ENCODE measurements at regions not wholly inside any gene's neighbourhood (a gene's known extent, or its start where the extent isn't known, plus 50 kb on each side); places are given as distances from the start of the nearest gene placed in this dataset.

DNA sequence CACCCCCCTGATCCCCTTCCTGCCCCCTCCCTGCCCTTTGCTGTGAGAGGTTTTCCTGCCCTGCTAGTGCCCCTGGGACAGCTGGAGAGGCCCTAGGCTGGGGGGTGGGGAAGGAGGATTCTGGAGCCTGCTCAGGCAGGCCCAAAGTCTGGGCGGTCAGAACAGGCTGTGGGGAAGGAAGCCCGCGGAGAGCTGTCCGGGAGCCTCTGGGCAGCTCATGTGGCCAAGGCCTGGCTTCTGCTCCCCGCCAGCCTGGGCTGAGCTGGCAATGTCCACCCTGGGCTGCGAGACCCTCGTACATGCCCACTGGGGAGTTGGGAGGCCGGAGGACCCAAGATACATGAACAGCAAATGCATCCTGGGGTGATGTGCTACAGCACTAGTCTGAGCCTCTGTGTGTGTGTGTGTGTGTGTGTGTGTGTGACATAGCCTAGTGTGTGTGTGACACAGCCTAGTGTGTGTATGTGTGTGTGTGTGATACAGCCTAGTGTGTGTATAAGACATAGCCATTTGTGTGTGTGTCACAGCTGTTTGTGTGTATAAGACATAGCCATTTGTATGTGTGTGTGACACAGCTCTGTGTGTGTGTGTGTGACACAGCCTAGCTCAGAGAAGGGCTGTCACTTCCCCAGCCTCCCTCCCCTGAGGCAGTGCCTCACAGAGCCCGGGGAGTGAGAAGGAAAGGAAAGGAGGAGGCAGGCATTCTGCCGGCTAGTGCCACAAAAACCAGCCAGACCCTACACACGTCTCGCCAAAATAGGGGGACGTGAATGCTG is 201.4 kb upstream of the CIBAR2 start:
- no peak for DNase-seq

DNA sequence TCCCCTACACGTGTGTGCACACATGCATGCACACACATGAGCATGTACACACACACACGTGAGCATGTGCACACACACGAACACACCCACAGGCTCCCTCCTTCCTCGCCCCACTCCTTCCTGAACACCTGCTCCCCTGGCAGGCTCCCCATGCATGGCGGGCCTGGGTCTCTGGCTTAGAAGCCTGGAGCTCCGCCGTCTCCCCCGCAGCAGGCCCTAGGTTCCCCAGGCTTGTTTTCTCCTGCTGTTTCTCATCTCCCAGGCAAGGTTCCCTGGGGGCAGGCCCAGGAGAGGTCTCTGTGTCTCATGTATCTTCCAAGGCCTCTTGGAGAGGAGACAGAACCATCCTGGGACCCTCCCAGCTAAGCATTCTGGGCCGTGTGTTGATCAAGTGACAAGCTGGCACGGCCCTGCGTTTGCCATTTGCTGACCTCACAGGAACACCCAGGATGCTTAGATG is 202.3 kb upstream of the CIBAR2 start:
- DNase-seq: no peak

DNA sequence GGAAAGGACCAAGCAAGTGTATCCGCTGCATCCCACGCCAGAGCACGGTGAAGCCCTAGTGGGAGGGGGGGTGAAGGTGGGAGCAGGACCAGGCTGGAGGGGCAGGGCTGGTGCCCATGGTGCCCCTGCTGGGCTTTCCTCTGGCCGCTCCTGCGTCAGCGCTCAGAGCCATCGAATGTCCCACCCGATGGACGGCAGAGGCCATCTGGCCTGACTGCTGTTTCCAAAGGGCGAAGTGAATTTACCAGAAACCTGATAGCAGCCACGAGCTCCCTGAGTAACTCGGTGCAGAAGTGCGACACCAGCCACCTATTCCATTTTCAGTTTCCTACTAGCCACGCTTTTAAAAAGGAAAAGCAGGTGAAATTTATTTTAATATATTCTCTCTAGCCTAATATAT is 203.6 kb upstream of the CIBAR2 start:
- DNase-seq: no peak

DNA sequence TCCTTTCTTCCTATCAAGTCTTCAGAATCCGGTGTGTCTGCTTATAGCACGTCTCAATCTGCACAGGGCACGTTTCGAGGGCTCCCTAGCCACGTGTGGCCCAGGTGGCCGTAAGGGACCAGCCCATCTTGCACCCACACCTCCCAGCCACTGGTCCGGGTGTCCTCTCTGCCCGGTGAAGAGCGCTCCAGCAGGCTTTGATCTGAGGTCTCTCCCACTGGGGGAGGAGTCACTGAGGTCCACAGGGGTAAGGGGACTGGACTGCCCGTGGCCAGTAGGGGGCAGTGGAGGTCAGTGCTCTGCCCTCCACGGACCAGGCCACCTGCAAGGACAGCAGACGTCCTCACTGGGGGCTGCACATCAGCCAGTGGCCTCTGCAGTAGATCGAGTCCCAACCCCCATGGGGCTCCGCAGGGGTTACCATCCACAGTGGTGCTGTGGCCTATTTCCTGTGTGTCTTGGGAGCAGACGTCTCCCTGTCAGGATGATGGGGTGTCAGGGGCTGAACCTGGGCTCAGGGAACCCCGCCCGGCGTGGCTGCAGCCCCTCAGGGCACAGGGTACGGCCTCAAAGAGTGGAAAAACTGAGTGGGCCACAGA is 204.1 kb upstream of the CIBAR2 start:
- DNase-seq: peak; percentile 28

DNA sequence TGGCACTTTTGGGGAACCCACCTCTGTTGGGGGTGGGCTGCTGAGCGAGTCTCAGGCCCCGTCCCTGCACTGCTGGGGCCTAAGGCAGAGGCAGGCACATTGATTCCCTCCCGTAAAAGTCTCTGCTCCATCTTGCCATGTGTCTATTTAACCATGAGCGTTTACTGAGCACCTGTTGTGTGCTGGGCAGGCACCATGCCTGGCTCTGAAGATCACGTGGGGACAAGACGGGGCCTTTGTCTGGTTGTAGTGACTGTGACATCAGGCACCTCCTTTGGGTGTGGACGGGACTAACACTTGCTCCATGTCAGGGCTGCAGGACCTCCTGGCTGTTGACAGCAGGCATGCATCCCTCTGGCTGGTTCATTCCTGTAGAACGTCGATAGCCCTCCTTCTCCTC is 204.7 kb upstream of the CIBAR2 start:
- no peak for DNase-seq

DNA sequence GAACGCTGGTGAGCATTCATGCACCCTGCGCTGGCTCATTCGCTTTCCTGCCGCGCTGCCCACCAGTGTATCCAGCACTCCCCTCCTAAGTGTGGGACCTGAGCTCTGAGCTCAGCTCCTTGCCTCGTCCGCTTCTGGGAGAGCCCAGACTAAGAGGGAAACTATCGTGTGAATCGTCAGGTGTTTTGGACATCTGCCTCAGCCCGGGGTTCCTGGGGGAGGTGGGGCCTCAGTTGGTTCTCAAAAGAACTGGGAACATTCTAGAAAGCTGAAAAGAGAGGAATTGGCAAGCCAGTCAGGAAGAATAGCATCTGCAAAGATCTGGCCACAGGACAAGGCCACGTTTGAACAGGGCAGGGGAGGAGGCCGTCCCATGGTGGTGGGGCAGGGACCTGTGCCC is 205.4 kb upstream of the CIBAR2 start:
- DNase-seq: no peak

DNA sequence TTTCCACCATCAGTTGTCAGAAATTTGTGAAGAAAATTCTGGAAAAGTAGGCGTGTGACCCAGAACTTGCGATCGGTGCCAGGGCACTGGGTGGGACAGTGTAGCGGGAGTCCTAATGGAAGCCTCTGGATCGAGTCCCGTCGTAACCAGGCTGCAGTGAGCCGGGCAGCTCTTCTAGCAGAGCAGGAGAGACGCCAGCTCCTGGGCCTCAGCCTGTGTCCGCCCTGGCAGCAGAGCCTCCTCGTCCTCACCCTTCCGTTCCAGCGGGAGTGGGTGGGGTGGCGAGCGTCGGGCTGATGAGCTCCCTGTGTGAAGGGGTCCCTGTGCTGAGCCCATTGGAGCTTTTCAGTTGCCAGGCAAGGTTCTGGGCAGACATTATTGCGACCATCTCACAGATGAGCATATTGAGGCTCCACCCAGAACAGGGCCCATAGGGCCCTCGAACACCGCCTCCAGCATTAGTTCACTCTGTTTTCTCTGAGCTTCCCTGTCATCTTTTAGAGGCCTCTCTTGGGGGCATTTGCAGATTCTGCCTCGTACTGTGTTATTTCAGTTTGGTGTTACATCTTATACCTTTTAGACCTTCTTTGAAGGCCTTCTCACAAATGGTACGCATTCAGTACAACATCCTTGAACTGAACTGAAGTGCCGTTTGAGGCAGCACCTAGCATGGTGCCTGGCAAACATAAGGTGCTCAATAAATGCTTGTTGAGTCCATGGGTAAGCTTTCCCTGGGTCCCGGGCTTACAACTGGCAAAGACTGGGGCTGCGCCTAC is 207.1 kb upstream of the CIBAR2 start:
- DNase-seq: no peak

DNA sequence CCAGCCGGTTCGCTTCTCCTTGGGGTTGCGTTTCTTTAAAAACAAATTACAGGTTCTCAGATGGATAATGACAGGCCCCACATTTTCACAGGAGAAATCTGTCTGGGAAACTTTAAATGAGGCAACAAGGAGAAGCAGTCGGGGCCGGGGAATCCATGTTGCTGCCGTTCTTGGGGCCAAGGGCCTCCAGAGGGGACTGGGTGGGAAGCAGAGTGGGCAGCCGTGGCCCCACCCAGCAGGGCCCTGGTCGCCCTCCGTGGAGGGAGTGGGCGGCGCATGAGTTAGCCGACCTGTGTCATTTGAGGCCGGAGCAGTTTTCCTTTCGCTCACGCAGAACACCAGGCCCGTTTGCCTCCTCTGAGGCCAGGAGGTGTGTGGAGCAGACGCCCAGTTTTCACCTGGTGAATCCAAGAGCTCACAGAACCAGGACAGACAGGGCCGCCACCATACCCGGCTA is 207.7 kb upstream of the CIBAR2 start:
- DNase-seq: no peak

DNA sequence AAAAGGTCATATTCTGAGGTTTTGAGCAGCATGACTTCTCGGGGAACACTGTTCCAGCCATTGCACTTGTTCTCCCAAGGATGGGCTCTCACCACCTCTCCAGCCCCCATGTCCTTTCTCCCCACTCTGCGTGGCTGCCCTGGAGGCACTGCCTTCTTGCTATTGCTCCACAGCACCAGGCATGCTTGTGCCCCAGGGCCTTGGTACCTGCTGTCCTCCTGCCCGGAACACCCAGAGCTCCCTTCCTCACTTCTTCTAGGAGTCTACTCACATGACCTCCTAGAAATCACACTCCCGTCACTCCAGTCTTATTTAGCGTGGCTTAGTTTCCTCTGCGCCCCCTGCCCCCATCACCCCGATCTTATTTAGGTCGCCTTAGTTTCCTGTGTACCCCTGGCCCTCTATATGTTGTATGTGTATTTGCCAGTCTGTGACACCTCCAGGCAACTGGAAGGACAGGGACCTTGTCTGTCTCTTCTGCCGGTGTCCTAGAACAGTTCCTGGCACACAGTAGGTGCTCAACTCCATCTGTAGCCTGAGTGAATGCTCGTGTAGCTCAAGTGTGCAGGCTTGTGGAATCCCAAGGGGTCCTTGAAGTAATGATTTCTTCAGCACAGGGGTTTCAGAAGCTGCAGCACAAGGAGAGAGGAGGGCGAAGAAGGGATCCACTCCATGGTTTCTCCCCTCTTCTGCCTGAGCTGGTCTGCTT is 208.6 kb upstream of the CIBAR2 start:
- no peak for DNase-seq

DNA sequence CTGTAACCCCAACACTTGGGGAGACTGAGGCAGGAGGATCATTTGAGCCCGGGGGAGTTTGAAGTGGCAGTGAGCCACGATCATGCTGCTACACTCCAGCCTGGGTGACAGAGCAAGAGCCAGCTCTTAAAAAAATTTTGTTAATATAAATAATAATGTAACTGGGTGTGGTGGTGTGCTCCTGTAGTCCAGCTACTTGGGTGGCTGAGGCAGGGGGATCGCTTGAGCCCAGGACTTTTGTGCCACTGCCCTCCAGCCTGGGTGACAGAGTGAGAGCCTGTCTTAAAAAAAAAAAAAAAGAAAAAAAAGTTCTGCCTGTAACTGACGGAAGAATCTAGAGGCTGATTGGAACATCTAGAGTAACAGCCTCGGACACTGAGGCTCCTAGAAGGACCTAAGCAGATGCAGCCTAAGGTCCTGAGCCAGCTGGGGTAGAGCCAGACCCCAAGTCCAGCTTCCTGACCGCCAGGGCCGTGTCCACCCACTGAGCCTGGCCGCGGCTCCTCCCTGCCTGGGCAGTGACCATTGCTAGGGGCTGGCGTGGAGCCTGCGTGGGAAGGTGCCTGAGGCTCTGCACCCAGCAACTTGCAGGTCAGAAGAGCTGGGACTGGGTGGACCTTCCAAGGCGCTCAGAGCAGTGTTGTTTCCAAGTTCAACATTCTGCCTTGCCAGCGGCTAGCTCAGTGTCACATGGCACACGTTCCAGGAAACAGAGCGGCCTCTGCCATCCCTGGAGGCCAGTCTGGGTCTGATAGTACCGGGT is 209.4 kb upstream of the CIBAR2 start:
- DNase-seq: no peak

DNA sequence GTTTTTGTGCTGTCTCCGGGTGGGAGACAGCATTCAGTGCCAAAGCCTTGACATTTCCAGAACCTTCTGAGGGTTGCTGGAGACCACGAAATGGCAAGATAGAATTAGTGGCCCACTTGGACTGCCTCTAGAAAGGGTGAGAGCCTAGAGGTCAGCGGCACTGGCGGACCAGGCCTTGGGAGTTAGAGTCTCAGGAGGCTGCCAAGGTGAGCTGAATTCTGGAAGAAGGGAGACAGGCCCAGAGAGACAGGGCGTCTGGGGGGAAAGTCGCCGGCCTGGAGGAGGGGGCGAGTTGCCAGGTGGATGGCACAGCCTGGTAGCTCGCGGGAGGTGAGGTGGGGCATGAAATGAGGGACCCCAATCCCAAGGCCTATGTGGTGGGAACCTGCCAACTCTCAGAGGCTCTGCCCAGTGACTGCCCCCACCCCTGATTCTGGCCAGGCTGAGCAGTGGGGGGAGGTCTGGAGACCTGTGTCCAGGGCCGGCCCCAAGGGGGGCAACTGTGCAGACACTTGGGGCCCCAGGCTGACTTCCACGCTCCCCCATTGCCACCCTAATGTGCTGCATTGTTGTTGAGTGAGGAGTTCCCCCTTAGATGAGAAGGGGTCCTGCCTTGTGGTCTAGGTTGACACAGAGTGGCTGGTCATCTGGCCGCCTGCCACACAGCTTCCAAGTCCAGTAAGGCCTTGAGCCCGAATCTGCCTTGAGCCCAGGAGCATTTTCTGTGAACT is 211.1 kb upstream of the CIBAR2 start:
- no peak for DNase-seq

DNA sequence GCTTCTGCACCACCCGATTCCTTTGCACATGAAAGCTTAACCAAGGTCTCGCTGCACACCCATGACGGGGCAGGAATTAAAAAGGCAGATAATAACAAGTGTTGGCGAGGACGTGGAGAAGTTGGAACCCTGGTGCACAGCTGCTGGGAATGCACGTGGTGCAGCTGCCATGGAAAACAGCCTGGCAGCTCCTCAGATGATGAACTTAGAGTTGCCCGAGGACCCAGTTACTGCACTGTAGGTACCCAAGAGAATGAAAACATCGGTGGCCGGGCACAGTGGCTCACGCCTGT is 211.6 kb upstream of the CIBAR2 start:
- DNase-seq: no peak

DNA sequence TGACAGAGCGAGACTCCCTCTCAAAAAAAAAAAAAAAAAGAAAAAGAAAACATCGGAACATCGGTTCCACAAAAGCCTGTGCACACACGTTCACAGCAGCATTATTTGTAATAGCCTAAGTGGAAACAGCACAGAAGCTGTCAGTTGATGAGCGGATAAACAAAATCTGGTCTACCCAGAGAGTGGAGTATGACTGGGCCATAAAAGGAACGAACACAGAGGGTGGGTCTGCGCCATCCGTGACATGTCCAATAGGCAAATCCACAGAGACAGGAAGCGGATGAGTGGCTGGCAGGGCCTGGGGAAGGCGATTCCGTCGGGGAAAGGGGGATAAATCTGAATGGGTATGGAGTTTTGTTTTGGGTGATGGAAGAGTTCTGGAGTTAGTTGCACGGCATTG is 212.2 kb upstream of the CIBAR2 start:
- DNase-seq: no peak

DNA sequence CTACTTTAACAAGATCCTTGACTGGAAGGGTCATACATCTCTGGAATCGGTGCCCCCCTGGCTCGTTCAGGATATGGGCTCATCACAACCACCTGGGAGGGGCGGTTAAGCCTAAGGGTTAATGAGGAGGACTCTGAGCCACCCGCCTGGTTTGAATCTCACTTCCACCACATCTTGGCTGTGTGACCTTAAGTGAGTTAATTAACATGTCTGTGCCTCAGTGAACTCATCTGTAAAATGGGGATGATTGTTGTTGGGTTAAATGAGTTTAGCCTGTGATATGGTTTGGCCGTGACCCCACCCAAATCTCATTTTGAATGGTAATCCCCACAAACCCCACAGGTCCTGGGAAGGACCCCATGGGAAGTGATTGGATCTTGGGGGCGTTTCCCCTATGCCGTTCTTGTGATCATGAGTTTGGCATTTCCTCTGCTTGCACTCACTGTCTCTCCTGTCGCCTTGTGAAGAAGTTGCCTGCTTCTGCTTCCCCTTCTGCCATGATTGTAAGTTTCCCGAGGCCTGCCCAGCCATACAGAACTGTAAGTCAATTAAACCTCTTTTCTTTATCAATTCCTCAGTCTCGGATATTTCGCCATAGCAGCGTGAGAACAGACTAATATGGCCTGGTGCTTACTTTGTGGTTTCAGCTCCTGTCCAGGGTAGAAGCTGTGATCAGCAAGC is 214.0 kb upstream of the CIBAR2 start:
- no peak for DNase-seq

DNA sequence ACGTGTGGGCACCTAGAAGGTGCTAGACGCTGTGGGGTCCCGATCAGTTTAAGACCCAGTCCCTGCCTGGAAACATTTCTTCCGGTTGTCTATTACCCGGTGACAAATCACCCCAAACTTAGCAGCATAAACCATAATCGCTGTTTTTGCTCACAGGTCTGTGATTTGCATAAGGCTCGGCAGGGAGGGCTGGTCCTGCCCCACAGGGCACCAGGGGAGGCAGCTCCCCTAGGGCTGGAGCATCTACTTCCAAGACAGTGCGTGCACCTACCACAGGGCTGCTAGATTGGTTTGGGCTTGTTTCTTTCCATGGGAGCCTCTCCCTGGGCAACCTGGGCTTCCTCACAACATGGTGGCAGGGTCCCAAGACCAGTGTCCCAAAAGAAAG is 214.5 kb upstream of the CIBAR2 start:
- DNase-seq: no peak

DNA sequence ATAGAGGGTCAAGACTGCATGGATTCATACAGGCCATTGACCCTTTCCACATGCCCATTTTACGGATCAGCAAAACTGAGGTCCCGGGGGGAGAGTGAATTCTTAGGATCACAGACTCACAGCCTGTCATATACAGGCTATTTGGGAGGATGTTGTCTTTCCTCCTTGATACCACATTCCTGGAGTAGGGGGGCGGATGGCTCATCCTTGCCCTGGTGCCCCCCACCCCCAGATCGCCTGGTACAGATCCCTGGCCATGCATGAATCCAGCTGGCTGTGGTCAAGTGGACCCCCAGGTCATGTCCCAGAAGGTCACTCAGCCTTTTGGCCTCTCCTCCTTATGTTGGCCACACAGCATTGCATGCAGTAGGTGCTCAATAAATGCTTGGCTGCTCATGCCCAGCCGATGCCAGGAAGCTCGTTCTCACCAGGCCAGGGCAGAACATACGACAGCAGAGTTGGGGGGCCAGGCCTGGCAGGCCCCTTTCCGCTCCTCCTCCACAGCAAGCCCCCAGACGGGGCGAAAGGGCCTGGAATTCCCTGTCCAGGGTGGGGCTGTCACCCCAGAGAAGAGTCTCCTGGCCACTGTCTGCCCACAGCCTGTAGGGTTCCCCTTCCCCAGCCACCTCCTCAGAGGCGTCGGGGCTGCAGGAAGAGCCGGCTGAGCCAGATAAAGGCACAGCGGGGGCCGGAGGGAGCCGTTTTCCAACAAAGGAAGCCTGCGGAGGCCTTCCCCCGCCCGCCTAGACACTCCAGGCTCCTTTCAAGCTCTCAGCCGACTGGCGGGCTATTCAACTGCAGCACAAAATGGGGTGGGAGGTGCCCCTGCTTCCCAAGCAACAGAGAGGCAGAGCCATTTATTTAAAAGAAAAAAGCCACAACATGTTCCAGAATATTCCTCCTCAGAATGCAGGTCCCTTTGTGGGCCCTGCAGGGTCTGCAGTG is 215.7 kb upstream of the CIBAR2 start:
- DNase-seq: peak; percentile 49

DNA sequence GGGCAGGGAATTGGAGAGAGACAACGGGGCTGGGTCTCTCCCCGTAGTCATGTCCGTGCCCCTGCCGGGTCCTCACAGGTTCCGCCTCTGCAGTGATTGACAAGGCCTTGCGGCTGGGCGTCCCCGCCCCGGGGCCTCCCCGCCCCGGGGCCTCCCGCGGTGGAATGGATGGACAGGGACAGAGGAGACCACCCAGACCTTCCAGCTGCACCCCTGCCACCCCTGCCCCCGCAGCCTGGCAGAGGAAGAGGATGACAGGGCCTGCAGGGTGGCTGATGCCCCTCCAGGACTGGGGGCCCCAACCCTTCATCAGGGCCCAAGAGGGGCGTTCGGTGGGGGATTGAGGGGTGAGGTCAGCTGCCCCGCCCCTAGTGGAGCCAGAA is 216.4 kb upstream of the CIBAR2 start:
- DNase-seq: no peak

DNA sequence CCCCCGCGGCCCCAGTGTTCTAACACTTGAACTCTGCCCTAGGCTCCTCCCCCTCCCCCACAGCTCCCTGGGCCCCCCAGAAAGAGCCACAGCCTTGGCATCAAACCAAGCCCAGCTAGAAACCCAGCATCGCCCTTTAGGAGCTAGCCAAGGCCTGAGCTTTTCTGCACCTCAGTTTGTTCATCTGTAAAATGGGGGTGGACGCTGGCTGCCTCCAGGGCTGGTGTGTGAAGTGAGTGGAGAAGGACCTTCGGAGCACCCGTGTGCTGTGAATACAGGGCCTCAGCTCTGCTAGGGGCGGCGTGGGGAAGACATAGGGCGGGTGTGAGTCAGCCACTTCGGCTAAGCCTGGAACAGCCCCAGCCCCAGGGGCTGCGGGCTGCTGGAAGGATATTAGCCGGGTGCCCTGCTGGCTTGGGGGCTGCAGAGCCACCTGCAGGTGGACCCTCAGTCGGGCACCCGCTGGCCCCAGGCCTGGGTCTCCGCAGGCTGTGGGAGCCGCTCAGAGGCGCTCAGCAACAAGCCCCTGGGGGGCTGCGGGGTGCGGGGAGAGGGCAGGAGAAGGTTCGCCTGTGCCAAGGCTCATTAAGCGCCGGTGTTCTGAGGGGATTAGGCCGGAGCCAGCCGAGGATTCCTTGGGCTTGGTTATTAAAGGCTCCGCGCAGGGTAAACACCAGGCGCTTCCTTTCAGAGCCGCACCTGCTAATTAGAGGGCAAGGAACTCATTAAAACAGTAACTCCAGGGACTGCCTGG is 217.0 kb upstream of the CIBAR2 start:
- peak; percentile 46 for DNase-seq

DNA sequence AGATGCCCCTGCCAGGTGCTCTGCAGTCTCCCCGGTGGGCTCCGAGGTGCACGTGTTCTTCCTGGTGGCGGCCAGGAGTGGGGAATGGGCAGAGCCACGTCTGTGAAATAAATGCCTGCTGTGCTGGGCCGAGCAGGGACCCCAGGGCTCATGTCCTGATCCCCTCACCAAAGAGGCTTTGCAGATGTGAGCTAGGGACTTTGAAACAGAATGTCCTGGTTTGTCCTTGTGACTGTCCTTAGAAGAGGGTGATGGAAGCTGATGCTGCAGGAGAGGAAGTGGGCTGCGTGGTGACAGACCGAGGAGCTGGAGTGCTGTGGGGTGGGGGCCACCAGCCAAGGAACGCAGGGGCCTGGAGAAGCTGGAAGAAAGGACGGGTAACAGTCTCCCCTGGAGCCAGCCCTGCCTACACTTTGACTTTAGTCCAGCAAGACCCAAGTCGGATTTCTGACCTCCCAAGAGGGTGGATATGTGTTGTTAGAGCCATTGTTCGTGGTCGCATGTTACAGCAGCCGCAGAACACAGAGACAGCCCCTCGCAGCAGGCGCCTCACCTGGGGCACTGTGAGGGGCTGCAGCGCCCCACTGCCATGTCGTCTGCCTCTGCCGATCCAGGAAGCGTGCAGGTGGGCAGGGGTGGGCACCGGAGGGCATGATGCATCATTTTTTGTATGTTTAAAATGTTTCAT is 217.9 kb upstream of the CIBAR2 start:
- DNase-seq: no peak

Measured in DMS 273 treated with DMSO at 0.1 percent for 48 hours (cell line).